Endodermal cell (in vitro differentiated cells): ENCODE measurements at regions not wholly inside any gene's neighbourhood (a gene's known extent, or its start where the extent isn't known, plus 50 kb on each side); places are given as distances from the start of the nearest gene placed in this dataset.

Experiments used
- DNase-seq: peaks from one replicate; pipeline ENCODE4 v3.0.0-alpha.2; 2017
- H3K27ac ChIP-seq: 2 replicates; pipeline ENCODE4 v1.5.1; 2013; ENCODE audit warnings: mild to moderate bottlenecking, low read depth, low read length, moderate library complexity
- H3K27me3 ChIP-seq: 2 replicates; pipeline ENCODE4 v1.6.1; 2013; ENCODE audit warnings: mild to moderate bottlenecking, low read length, moderate library complexity; ENCODE audit not compliant: insufficient read depth, control insufficient read depth, poor library complexity, severe bottlenecking
- H3K36me3 ChIP-seq: 2 replicates; pipeline ENCODE4 v1.7.0; 2013; ENCODE audit warnings: mild to moderate bottlenecking, low read length, moderate library complexity; ENCODE audit not compliant: control insufficient read depth, insufficient read depth
- H3K4me1 ChIP-seq: one replicate; pipeline ENCODE4 v1.7.0; 2013; ENCODE audit warnings: low read length; ENCODE audit not compliant: control insufficient read depth, insufficient read depth
- H3K4me3 ChIP-seq: 2 replicates; pipeline ENCODE4 v1.5.1; 2013; ENCODE audit warnings: mild to moderate bottlenecking, low read length, moderate library complexity
- H3K9ac ChIP-seq: 2 replicates; pipeline ENCODE4 v1.6.1; 2013; ENCODE audit warnings: mild to moderate bottlenecking, low read length, moderate library complexity; ENCODE audit not compliant: poor library complexity, severe bottlenecking; ENCODE audit errors: extremely low read depth
- H3K9me3 ChIP-seq: 2 replicates; pipeline ENCODE4 v1.6.1; 2013; ENCODE audit warnings: mild to moderate bottlenecking, low read length, moderate library complexity; ENCODE audit not compliant: control insufficient read depth
- H3K27ac Mint-ChIP-seq: 2 replicates; pipeline ENCODE4 v1.8.0; 2020; ENCODE audit warnings: mixed read lengths
- H3K27me3 Mint-ChIP-seq: 2 replicates; pipeline ENCODE4 v1.8.0; 2021; ENCODE audit warnings: mild to moderate bottlenecking, mixed read lengths; ENCODE audit not compliant: insufficient read depth
- H3K36me3 Mint-ChIP-seq: 2 replicates; pipeline ENCODE4 v1.8.0; 2020; ENCODE audit warnings: low read depth, mixed read lengths
- H3K4me1 Mint-ChIP-seq: 2 replicates; pipeline ENCODE4 v1.8.0; 2020; ENCODE audit warnings: mixed read lengths
- H3K4me3 Mint-ChIP-seq: 2 replicates; pipeline ENCODE4 v1.8.0; 2020; ENCODE audit warnings: mild to moderate bottlenecking, moderate library complexity, mixed read lengths
- H3K9me3 Mint-ChIP-seq: 2 replicates; pipeline ENCODE4 v1.8.0; 2020; ENCODE audit warnings: mild to moderate bottlenecking, mixed read lengths
- CTCF ChIP-seq: fragments of 200-600 bp; sonication (generic); conservative IDR thresholded peaks from 2 replicates; pipeline ENCODE4 v1.5.0; 2021; ENCODE audit warnings: antibody characterized with exemption, mild to moderate bottlenecking
- WGBS, 2 experiments: methylation state at CpG; one replicate each; pipeline versions ENCODE4 v1.1.5 to v1.1.7; 2013; ENCODE audit warnings: missing lambda C conversion rate in 2 of 2, mixed read lengths in 1 of 2; ENCODE audit not compliant: insufficient coverage in 1 of 2, insufficient read length in 1 of 2; 5-methylcytosine and 5-hydroxymethylcytosine counted together

GRCh38 chr6:100262086-100262485 is 202.6 kb downstream of the SIM1 start:
- WGBS, 2 experiments = 99 to 100% methylated on average over 3 of the region's 4 CpGs
- Histone ChIP-seq H3K36me3 (no peaks in the 10 kb centered on the region), H3K4me1 (no peaks in the 10 kb centered on the region), H3K4me3 (no peak overlapping the region), H3K9me3 (no peaks in the 10 kb centered on the region), H3K9ac (no peak overlapping the region), H3K27me3 (no peaks in the 10 kb centered on the region), H3K27ac (no peak overlapping the region)
- Mint-ChIP-seq H3K27me3 (no peaks in the 10 kb centered on the region), H3K36me3 (no peaks in the 10 kb centered on the region), H3K27ac (no peak overlapping the region), H3K9me3 (no peaks in the 10 kb centered on the region), H3K4me1 (peaks cover 5% of the 10 kb centered on the region), H3K4me3 (no peak overlapping the region)
- no peak for DNase-seq
- no peak for TF ChIP-seq CTCF

- no peaks in the 10 kb centered on the region for H3K4me1 ChIP-seq
- no peak overlapping the region for H3K4me3 ChIP-seq
- no peak overlapping the region for H3K9ac ChIP-seq
- no peak for DNase-seq
- no peaks in the 10 kb centered on the region for H3K36me3 Mint-ChIP-seq
- H3K27ac Mint-ChIP-seq = no peak overlapping the region
- no peaks in the 10 kb centered on the region for H3K27me3 ChIP-seq
- H3K27me3 Mint-ChIP-seq = no peaks in the 10 kb centered on the region
- H3K4me3 Mint-ChIP-seq = no peak overlapping the region
- 92% methylated on average over 2 of the region's 2 CpGs; no CpG with 5 or more reads in 1 of the 2 experiments for WGBS, 2 experiments
- H3K4me1 Mint-ChIP-seq = peaks cover 3% of the 10 kb centered on the region
- no peaks in the 10 kb centered on the region for H3K36me3 ChIP-seq
- no peak for TF ChIP-seq CTCF
- H3K27ac ChIP-seq = no peak overlapping the region
- H3K9me3 ChIP-seq = no peaks in the 10 kb centered on the region
- no peaks in the 10 kb centered on the region for H3K9me3 Mint-ChIP-seq
Observed at GRCh38 chr6:100261486-100261885, 203.2 kb downstream of the SIM1 start.

GRCh38 chr6:100260584-100260983 is 204.1 kb downstream of the SIM1 start:
- no peaks in the 10 kb centered on the region for H3K9me3 ChIP-seq
- no peak overlapping the region for H3K27ac ChIP-seq
- no peak overlapping the region for H3K27ac Mint-ChIP-seq
- no peaks in the 10 kb centered on the region for H3K36me3 Mint-ChIP-seq
- H3K4me3 Mint-ChIP-seq = no peak overlapping the region
- H3K27me3 ChIP-seq = no peaks in the 10 kb centered on the region
- no peaks in the 10 kb centered on the region for H3K4me1 Mint-ChIP-seq
- H3K36me3 ChIP-seq = no peaks in the 10 kb centered on the region
- no peak overlapping the region for H3K9ac ChIP-seq
- no peaks in the 10 kb centered on the region for H3K27me3 Mint-ChIP-seq
- DNase-seq = no peak
- H3K4me1 ChIP-seq = no peaks in the 10 kb centered on the region
- no peaks in the 10 kb centered on the region for H3K9me3 Mint-ChIP-seq
- no peak for TF ChIP-seq CTCF
- no peak overlapping the region for H3K4me3 ChIP-seq
